Body of pancreas (tissue), 4 donors: ENCODE measurements at regions not wholly inside any gene's neighbourhood (a gene's known extent, or its start where the extent isn't known, plus 50 kb on each side); places are given as distances from the start of the nearest gene placed in this dataset.

Source experiments
- CTCF ChIP-seq, 7 experiments: fragments of 450-650 bp in 4 of 7; fragments of 200-600 bp in 3 of 7; sonication (generic) in 3 of 7; IDR thresholded peaks; one replicate each; pipeline ENCODE4 v1.5.1; 2016 to 2019; ENCODE audit warnings: antibody characterized with exemption in 7 of 7
- POLR2A ChIP-seq, 3 donors: fragments of 450-650 bp; IDR thresholded peaks; one replicate each; pipeline ENCODE4 v1.6.1; 2016; ENCODE audit warnings: antibody characterized with exemption in 3 of 3, mild to moderate bottlenecking in 2 of 3

- TF ChIP-seq CTCF (IDR thresholded peaks at IDR 0.05) (no peak), POLR2A (IDR thresholded peaks at IDR 0.05) (no peak)
Observed at GRCh38 chr14:43872752-43873655, 634.1 kb downstream of the FSCB start.
